ENCODE measurements at regions not wholly inside any gene's neighbourhood (a gene's known extent, or its start where the extent isn't known, plus 50 kb on each side); places are given as distances from the start of the nearest gene placed in this dataset.

DNA sequence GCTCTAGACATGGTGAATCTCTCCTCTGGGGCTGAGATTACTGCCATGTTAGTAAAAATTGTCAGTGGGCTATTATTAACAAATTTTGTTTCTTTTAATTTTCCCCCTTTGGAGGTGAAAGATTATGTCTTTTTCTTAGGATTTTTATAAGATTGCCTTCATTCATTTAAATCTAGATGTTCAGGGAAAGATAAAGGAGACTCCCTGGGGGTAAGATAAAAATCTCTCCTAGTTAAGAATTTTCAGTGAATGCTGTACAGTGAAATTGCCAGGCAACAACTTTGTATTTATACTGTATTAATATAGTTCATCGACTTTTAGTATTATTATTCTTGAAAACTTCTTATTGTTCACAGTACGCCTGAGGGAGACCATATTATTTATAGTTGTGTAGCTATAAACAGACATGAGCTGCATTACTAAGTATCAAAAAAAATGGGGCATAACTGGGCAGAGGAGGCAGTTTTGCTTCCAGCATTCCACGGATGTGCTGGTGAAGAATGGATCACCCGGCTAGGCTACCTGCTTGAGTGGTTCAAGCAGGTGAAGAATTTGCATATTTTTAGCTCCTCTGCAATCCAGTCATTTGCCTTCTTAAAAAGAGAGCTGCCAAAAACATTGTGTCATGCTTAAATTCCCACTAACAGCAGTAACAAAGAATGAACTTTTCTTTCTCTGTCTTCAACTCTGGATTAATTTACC, 552.1 kb downstream of the DNAJB9 start:
- TF ChIP-seq POLR2A (IDR thresholded peaks at IDR 0.05), result no peak
- TF ChIP-seq, protein P1, sequence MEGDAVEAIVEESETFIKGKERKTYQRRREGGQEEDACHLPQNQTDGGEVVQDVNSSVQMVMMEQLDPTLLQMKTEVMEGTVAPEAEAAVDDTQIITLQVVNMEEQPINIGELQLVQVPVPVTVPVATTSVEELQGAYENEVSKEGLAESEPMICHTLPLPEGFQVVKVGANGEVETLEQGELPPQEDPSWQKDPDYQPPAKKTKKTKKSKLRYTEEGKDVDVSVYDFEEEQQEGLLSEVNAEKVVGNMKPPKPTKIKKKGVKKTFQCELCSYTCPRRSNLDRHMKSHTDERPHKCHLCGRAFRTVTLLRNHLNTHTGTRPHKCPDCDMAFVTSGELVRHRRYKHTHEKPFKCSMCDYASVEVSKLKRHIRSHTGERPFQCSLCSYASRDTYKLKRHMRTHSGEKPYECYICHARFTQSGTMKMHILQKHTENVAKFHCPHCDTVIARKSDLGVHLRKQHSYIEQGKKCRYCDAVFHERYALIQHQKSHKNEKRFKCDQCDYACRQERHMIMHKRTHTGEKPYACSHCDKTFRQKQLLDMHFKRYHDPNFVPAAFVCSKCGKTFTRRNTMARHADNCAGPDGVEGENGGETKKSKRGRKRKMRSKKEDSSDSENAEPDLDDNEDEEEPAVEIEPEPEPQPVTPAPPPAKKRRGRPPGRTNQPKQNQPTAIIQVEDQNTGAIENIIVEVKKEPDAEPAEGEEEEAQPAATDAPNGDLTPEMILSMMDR (IDR thresholded peaks at IDR 0.05), result no peak

Data from uterus (tissue), 2 donors.